ENCODE measurements at regions not wholly inside any gene's neighbourhood (a gene's known extent, or its start where the extent isn't known, plus 50 kb on each side); places are given as distances from the start of the nearest gene placed in this dataset.

DNA sequence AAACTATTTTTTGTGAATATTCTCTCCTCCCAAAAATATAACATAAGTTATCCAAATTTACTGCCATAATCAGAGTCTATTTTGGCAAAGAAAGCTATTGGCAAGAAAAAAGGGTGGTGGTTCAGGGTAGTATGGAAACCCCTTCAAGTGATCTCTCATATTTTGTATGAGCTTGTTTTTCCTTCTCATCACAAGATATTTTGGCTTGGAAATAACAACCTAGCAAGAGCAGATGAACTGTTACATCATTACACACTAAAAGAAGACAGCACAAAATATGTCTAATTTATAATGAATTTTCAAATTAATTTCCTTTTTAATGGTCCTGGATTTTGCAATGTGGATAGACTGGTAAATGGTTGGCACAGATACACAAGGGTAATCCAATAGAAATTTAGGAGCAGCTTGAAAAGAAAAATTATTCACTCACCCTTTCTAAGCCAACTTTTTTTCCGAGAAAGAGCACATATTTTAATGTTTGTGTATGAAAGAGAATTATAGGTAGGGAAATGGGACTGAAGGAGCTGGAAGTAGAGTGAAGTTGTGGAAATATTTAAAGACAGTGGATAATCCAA is 225.1 kb downstream of the EFNB2 start:
- H4K5ac ChIP-seq (ENCODE audit: insufficient read length, low read depth, low read length) = no peak overlapping the region
- no peak overlapping the region for H2BK5ac ChIP-seq (ENCODE audit: low read depth, low read length)
- H3K56ac ChIP-seq (replicated peaks; ENCODE audit: insufficient read length, low read depth, low read length) = no peak overlapping the region
- H4K91ac ChIP-seq (replicated peaks; ENCODE audit: insufficient read length, low read length) = no peak overlapping the region
- ChIA-PET POLR2A (ENCODE audit: partially characterized antibody) (no interaction called here), CTCF (ENCODE audit: partially characterized antibody) (interaction anchor here (0.6 to 1.1 kb wide), 2 partner anchors 144 to 225 kb away, joined by 3 read pairs; no protein-coding TSS in a partner anchor)
- H2AFZ ChIP-seq (ENCODE audit: low read length) = no peak overlapping the region
- no peak overlapping the region for H3K18ac ChIP-seq (ENCODE audit: extremely low read depth, low read length)
- no peaks in the 10 kb centered on the region for H3K79me2 ChIP-seq (ENCODE audit: control insufficient read depth in 1 of 2, insufficient read depth in 2 of 2, low read length in 2 of 2)
- H3K4me2 ChIP-seq (ENCODE audit: insufficient read depth in 1 of 2, low read depth in 2 of 2, low read length in 2 of 2) = no peak overlapping the region
- H3K27ac ChIP-seq (ENCODE audit: low read depth, low read length) = no peak overlapping the region
- no peaks in the 10 kb centered on the region for H3K23me2 ChIP-seq (ENCODE audit: low read depth, low read length)
- FAIRE-seq (no peak), DNase-seq (ENCODE audit: low read depth in 1 of 2, low spot score in 2 of 2) (no peak)
- H2BK120ac ChIP-seq (replicated peaks; ENCODE audit: low read depth, low read length) = no peak overlapping the region
- no peak overlapping the region for H2BK15ac ChIP-seq (ENCODE audit: low read length)
- no peak overlapping the region for H3K9ac ChIP-seq (replicated peaks in 1 of 4; ENCODE audit: extremely low read depth in 1 of 4, low read depth in 3 of 4, low read length in 3 of 4)
- H3K14ac ChIP-seq (ENCODE audit: insufficient read length) = no peak overlapping the region
- H2BK20ac ChIP-seq (ENCODE audit: low read length) = no peak overlapping the region
- no peaks in the 10 kb centered on the region for H3K36me3 ChIP-seq (ENCODE audit: control insufficient read depth in 2 of 4, insufficient read depth in 4 of 4, low read length in 3 of 4)
- WGBS, 2 experiments (ENCODE audit: extremely low coverage in 1 of 2, insufficient coverage in 1 of 2, insufficient read length in 1 of 2, insufficient replicate concordance in 2 of 2, low coverage in 1 of 2, low lambda C conversion rate in 2 of 2, missing lambda C conversion rate in 1 of 2) = 89% methylated on average over 1 of the region's 1 CpG; no CpG with 5 or more reads in 1 of the 2 experiments
- H3K4me1 ChIP-seq (replicated peaks in 1 of 4; ENCODE audit: control insufficient read depth in 3 of 4, insufficient read depth in 4 of 4, low read length in 3 of 4) = no peaks in the 10 kb centered on the region
- no peaks in the 10 kb centered on the region for H4K20me1 ChIP-seq (replicated peaks in 1 of 2; ENCODE audit: control insufficient read depth in 1 of 2, insufficient read depth in 2 of 2, low read length in 2 of 2)
- no peak overlapping the region for H3K23ac ChIP-seq (ENCODE audit: insufficient read length)
- no peak overlapping the region for H3K4me3 ChIP-seq (ENCODE audit: extremely low read depth in 1 of 4, insufficient read depth in 2 of 4, low read depth in 3 of 4, low read length in 4 of 4)
- H3K9me3 ChIP-seq (ENCODE audit: insufficient read depth in 2 of 2, low read depth in 1 of 2, low read length in 1 of 2) = peaks cover 0 to 4% of the 10 kb centered on the region in 2 experiments; a peak in 1 of 4 replicates
- H4K8ac ChIP-seq (ENCODE audit: extremely low read depth, insufficient read depth, low read length) = no peak overlapping the region
- no peaks in the 10 kb centered on the region for H3K79me1 ChIP-seq (ENCODE audit: low read depth, low read length)
- no peaks in the 10 kb centered on the region for H3K27me3 ChIP-seq (replicated peaks in 1 of 4; ENCODE audit: control insufficient read depth in 3 of 4, extremely low read depth in 1 of 4, insufficient read depth in 3 of 4, low read length in 3 of 4)
- no peak overlapping the region for H2BK12ac ChIP-seq (ENCODE audit: low read depth, low read length)
- H2AK5ac ChIP-seq (ENCODE audit: low read depth, low read length) = no peak overlapping the region
- H3K4ac ChIP-seq (replicated peaks; ENCODE audit: insufficient read length, low read depth, low read length) = no peak overlapping the region
- TF ChIP-seq RNF2 (IDR thresholded peaks at IDR 0.05; ENCODE audit: borderline replicate concordance, low read depth, low read length, missing control alignments, poor library complexity, severe bottlenecking) (no peak), TBP (IDR thresholded peaks at IDR 0.05; ENCODE audit: low read depth, low read length) (no peak), RAD21 (IDR thresholded peaks at IDR 0.05 in 1 of 2, conservative IDR thresholded peaks at IDR 0.05 in 1 of 2; ENCODE audit: low read depth in 2 of 2, low read length in 2 of 2) (no peak), SAP30 (IDR thresholded peaks at IDR 0.05; ENCODE audit: insufficient read depth, insufficient replicate concordance, low read length) (no peak), SRF (IDR thresholded peaks at IDR 0.05; ENCODE audit: low read depth, low read length) (no peak), SP1 (IDR thresholded peaks at IDR 0.05; ENCODE audit: low read depth, low read length) (no peak), NRF1 (IDR thresholded peaks at IDR 0.05; ENCODE audit: low read depth, low read length) (no peak), POLR2AphosphoS5 (IDR thresholded peaks at IDR 0.05; ENCODE audit: low read depth, low read length) (no peak), TEAD4 (IDR thresholded peaks at IDR 0.05; ENCODE audit: low read depth, low read length) (no peak), RBBP5 (IDR thresholded peaks at IDR 0.05; ENCODE audit: borderline replicate concordance, low read depth, low read length) (no peak), PHF8 (conservative IDR thresholded peaks at IDR 0.05; ENCODE audit: low read depth, low read length) (no peak), YY1 (IDR thresholded peaks at IDR 0.05; ENCODE audit: low read depth, low read length) (no peak)
- TF ChIP-seq, protein P1, sequence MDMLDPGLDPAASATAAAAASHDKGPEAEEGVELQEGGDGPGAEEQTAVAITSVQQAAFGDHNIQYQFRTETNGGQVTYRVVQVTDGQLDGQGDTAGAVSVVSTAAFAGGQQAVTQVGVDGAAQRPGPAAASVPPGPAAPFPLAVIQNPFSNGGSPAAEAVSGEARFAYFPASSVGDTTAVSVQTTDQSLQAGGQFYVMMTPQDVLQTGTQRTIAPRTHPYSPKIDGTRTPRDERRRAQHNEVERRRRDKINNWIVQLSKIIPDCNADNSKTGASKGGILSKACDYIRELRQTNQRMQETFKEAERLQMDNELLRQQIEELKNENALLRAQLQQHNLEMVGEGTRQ (IDR thresholded peaks at IDR 0.05; ENCODE audit: low read length) = no peak
